GM12872 (cell line): ENCODE measurements at regions not wholly inside any gene's neighbourhood (a gene's known extent, or its start where the extent isn't known, plus 50 kb on each side); places are given as distances from the start of the nearest gene placed in this dataset.

ENCODE experiments used
- TF ChIP-seq, protein P1 (sequence below): IDR thresholded peaks from 3 replicates; pipeline ENCODE4 v1.5.1; 2011; ENCODE audit warnings: low read depth, mild to moderate bottlenecking, low read length, moderate library complexity; ENCODE audit not compliant: insufficient read depth

DNA sequence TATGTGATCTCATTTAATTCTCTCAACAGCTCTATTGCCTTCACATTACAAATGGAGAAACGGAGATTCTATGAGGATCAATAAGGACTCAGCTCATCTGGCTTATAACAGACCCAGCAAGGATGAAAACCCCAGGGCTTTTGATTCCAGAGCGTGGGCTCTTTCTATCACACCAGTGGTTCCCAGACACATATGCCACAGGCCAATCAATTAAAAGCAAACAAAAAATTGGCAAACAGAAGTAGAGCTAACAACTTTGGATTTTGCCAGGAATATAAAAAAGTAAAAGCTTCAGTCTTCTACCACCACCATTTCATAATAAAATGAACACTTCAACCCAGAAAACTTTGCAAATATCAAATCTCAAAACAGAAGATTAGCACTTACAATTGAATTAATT lies 71.1 kb upstream of the FAT3 start:
- TF ChIP-seq, protein P1, sequence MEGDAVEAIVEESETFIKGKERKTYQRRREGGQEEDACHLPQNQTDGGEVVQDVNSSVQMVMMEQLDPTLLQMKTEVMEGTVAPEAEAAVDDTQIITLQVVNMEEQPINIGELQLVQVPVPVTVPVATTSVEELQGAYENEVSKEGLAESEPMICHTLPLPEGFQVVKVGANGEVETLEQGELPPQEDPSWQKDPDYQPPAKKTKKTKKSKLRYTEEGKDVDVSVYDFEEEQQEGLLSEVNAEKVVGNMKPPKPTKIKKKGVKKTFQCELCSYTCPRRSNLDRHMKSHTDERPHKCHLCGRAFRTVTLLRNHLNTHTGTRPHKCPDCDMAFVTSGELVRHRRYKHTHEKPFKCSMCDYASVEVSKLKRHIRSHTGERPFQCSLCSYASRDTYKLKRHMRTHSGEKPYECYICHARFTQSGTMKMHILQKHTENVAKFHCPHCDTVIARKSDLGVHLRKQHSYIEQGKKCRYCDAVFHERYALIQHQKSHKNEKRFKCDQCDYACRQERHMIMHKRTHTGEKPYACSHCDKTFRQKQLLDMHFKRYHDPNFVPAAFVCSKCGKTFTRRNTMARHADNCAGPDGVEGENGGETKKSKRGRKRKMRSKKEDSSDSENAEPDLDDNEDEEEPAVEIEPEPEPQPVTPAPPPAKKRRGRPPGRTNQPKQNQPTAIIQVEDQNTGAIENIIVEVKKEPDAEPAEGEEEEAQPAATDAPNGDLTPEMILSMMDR = no peak

- TF ChIP-seq, protein P1 = no peak
Observed at GRCh38 chr11:92152245-92152644, 72.4 kb upstream of the FAT3 start.

DNA sequence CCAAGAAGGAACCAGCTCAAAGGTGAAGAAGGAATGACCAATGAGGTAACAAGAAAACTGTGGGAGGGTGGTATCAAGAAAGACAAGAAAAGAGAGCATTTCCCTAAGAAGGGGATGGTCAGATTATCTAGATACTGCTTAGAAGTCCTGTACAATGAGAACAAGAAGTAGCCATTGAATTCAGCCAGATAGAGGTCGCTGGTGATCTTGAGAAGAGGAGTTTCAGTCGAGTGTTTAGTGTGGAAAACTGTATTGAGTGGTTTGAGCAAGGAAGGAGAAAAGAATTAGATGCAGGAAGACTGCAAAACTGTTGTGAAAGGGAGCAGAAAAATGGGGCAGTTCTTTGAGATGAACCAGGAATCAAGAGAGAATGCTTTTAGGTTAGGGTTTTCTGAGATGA lies 74.6 kb upstream of the FAT3 start:
- TF ChIP-seq, protein P1 = no peak

- TF ChIP-seq, protein P1 = no peak
Observed at GRCh38 chr11:92141725-92142124, 82.9 kb upstream of the FAT3 start.

- TF ChIP-seq, protein P1 = no peak
Observed at GRCh38 chr11:92141159-92141558, 83.5 kb upstream of the FAT3 start.

- TF ChIP-seq, protein P1 = no peak
Observed at GRCh38 chr11:92140021-92140420, 84.6 kb upstream of the FAT3 start.

DNA sequence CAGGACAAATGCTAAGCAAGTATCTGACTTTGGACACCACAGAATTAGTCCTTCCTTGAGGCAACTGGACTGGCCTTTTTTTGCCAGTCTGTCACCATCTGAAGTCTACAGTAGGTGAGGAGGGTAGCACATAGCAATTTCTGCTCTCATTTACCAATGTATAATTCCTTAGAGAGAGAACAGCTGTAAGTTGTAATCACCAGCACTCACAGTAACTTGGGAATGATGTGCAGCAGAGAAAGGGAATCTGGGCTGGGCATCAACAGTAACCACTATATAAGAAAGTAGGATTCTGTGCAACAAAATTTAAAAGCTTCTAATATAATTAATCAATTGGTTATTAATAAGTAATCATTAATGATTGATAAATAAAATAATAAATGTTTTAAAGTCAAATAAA lies 86.3 kb upstream of the FAT3 start:
- TF ChIP-seq, protein P1 = no peak

DNA sequence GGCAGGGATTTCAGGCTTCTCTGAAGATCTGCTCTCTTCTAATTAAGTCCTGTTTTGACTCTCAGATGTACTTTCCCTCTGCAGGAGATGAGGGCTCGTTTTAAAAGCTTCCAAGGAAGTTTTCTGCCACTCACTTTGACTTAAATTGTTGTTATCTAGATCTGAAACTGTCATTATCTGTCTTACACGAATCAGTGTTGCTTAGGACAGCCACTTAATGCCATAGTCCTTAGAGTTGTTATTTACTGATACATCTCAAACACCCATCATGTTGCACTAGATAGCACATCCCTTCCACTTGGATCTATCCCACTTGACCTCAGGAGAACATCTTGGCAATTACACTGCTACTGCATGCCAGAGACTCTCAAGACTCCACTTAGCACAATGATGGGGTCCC lies 86.9 kb upstream of the FAT3 start:
- TF ChIP-seq, protein P1 = no peak
